Ecto neural progenitor cell (in vitro differentiated cells): ENCODE measurements at regions not wholly inside any gene's neighbourhood (a gene's known extent, or its start where the extent isn't known, plus 50 kb on each side); places are given as distances from the start of the nearest gene placed in this dataset.
"Not testable (repeated sequence)": the region's sequence is repeated elsewhere in the genome, so short reads cannot be mapped to it uniquely, and the experiment has no call there.

Experiments used
- DNase-seq: peaks from one replicate; pipeline ENCODE4 v3.0.0-alpha.2; 2018; ENCODE audit warnings: low spot score

DNA sequence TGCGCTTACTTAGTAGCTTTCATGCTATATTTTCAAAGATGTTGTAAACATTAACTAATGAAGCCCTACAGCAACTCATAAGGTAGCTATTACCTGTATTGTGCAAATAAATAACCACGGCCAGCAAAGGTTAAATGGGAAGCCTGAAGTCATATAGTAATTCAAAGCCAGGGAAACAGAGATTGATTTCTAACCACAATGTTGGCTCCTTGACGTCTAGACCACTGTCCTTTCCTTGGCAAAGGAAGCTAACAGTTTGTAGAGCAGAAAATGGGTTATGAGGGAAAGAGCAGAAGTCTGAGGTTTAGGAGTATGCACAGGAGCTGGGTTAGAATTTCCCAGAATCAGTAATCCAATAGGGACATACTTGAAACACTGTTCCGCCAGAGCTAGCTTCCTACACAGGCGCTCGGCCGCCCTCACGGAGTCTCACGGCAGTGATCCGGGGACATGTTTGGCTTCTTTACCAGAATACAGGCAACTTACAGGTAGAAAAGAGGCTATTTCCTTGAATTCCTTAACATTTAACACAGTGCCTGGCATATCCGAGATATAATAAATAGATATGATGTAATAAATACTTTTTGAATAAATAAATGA, 298.8 kb upstream of the LYPLAL1 start:
- no peak for DNase-seq

DNA sequence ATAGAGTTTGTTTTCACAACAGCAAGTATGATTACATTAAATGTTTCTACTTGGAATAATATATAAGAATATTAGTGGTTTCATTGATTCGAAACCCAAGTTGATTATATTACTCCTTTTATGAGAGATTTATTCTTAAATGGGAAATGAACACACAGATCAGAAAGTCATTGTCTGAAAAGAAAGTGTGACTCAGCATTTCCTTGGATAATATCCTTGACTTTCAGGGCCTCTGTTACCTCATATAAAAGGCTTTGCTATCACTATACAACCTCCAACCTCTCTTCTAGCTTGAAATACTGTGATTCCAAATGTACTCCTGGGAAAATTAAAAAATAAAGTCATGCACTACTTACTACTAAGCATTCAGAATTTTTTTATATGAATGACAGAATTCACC, 295.3 kb upstream of the LYPLAL1 start:
- no peak for DNase-seq

GRCh38 chr1:218880484-218881060, 293.1 kb upstream of the LYPLAL1 start:
- DNase-seq, result no peak

GRCh38 chr1:218882454-218882853, 291.2 kb upstream of the LYPLAL1 start:
- no peak for DNase-seq

- no peak for DNase-seq
Observed at GRCh38 chr1:218886101-218886871, 287.4 kb upstream of the LYPLAL1 start.

DNA sequence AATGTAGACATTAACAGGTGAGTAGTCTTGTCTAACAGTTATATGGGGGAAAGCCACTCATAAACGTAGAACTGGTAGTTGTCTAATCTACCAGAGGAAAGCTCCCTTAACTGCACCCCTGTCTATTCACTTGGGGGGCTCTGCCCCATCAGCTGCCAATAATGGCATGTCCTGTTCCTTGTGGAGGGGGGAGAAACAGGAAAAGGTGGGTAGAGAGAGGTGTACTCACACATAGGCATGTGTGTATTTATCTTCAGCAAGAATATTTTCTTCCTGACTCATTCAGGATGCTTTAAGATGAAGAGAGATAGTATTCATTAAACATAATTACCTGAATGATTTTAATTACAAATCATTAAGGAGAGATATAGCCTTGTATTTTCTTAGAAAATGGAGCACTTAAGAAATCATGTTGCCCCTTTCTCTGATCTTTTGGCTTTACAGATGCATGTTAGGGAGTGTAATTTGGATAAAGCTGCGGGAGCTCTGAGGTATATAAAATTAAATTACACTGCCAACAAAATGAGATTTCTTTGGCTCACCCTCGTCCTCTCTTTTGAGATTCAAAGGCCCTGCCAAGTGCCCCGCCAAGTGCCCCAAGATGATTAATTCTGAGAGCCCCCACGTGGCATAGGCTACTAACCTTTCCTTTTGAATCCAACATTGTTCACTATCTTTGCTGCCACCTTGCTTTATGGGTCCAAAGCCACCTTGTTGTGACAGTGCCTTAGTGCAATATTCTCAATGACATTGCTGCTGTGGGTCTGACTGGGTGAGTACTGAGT, 286.3 kb upstream of the LYPLAL1 start:
- DNase-seq, result no peak

DNA sequence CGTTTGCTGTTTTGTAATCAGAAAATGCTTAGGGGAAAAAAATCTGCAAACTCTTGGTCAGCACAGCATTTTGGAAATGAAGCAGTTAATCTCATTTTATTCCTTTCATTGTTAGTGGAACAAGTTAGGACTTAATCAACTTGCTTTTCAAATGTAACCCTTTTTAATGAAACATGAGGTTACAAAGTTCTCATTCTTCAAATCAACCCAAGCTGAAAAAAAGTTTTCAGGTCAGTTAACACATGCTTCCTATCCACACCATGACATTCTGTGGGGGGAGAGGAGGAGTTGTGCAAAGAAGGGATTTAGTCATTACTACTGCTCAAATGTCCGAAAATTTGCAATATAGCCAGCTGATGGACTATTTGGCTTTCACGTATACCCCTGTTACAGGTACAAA, 283.2 kb upstream of the LYPLAL1 start:
- DNase-seq, result no peak

DNA sequence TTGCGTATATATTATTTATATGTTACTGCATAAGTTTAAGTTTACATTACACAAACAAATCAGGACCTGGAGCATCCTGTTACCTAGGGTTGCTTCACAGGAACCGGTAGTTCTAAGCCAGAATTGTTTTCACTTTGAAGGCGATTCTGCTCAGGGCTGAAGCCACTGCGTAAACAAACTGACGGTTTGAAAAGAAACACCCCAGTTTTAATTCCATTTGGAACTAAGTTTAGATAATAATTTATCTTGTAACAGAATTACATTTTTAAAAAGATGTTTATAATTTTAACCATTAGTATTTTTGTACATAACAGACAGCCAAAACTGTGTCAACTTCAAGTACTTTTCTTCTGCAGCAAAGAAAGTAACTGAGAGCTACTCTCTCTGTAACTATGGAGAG, 282.1 kb upstream of the LYPLAL1 start:
- no peak for DNase-seq

DNA sequence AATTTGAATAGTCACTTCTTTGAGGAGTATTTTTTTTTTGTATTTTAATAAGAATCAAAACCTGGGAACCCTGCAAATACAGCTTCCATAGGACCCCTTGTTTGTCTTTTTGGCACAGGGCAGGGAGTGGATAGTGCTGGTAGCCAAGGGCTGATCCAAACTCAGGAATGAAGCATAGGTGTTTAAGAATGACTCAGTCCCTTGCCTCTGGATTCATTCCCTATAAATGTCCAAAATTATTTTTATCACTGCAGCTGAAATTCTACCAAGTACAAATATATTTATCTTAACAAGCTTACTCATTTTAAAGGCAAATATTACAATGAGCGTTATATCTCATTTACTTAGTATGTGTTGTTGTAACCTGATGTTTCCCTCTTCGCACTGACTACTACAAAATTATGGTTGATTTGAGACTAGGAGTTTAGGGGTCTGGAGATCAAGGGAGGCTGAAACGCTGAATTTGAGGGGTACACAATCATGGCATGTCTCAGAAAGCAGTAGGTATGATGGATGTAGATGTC, 278.6 kb upstream of the LYPLAL1 start:
- no peak for DNase-seq

- no peak for DNase-seq
Observed at GRCh38 chr1:218896202-218896601, 277.5 kb upstream of the LYPLAL1 start.

DNA sequence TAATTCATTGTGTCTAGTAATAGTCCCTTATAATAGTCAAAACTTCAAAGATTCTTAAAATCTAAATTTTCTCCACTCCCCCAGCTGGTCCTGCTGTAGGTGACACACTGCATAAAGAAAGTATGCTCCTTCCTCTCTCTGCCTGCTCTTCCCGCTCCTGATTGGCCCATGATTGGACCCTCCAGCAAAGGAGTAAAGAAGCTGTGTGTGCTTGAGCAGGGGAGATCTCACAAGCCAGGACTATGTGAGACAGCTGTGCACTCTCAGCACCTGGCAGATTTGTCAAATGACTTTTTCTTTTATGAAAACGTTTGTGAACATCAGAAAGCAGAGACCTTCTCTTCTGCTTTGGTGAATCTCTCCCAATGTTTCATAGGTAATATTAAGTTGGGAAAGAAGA, 274.8 kb upstream of the LYPLAL1 start:
- no peak for DNase-seq

GRCh38 chr1:218900615-218901014, 273.1 kb upstream of the LYPLAL1 start:
- no peak for DNase-seq

- no peak for DNase-seq
Observed at GRCh38 chr1:218904416-218904815, 269.3 kb upstream of the LYPLAL1 start.

GRCh38 chr1:218916720-218917119, 257.0 kb upstream of the LYPLAL1 start:
- no peak for DNase-seq

DNA sequence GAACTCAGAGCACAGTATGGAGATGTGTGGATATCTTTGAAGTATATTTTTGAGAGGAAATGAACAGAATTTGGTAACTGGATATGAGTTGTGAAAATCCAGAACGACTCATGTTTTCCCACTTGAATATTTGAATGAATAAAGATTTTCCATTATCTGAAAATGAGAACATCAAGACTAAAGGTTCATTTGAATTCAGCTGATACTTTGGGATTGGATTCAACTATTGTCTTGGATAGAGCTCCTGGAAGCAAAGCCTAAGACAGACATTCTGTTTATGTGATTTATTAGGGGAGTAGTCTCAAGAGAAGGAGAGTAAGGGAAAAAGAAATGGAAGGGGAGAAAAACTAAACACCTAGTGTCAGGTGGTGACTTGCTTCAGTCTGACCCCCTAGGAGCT, 256.0 kb upstream of the LYPLAL1 start:
- DNase-seq, result no peak

GRCh38 chr1:218925777-218926176, 247.9 kb upstream of the LYPLAL1 start:
- DNase-seq, result no peak

DNA sequence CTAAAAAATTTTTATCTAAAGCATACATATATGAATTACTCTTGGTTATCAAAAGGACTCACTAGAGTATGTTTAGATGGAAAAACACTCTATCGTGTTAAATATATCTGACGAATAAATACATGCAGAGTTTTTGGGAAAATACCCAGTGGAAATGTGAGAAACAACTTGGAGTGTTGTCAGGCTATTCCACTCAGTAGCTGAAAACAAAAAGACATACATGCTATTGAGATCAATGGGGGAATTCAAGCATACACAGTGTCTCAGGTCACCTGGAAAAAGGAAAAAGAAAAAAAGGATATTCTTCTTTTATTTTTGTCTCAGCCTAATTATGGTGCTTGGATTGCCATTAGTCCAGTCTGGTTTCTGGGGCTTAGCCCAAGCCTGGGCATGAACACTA, 247.0 kb upstream of the LYPLAL1 start:
- no peak for DNase-seq

GRCh38 chr1:218930000-218930399, 243.7 kb upstream of the LYPLAL1 start:
- no peak for DNase-seq

GRCh38 chr1:218930472-218931241, 243.0 kb upstream of the LYPLAL1 start:
- DNase-seq, result no peak

- DNase-seq, result no peak
Observed at GRCh38 chr1:218931324-218931723, 242.4 kb upstream of the LYPLAL1 start.

DNA sequence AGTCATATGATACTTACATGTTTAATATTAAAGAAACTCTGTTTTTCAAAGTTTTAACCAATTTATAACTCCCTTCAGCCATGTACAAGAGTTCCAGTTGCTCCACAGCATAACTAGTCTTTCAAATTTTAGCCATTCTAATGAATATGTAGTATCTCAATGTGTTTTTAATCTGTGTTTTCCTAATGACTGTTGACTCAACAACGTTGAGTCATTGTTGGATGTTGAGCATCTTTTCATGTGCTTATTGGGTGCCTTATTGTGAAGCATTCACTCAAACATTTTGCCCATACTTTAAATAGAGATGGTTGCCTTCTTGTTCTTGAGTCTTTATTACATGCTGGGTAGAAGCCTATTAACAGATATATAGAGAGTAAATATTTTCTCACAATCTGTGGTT, 240.2 kb upstream of the LYPLAL1 start:
- no peak for DNase-seq

DNA sequence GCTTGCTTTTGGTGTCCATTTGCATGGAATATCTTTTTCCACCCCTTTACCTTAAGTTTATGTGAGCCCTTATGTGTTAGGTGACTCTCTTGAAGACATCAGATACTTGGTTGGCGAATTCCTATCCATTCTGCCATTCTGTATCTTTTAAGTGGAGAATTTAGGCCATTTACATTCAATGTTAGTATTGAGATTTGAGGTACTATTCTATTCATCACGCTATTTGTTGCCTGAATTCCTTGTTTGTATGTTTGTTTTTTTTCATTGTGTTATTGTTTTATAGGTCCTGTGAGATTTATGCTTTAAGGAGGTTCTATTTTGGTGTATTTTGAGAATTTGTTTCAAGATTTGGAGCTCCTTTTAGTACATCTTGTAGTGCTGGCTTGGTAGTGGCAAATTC, 238.3 kb upstream of the LYPLAL1 start:
- not testable (repeated sequence) for DNase-seq
